ENCODE measurements at regions not wholly inside any gene's neighbourhood (a gene's known extent, or its start where the extent isn't known, plus 50 kb on each side); places are given as distances from the start of the nearest gene placed in this dataset.

DNA sequence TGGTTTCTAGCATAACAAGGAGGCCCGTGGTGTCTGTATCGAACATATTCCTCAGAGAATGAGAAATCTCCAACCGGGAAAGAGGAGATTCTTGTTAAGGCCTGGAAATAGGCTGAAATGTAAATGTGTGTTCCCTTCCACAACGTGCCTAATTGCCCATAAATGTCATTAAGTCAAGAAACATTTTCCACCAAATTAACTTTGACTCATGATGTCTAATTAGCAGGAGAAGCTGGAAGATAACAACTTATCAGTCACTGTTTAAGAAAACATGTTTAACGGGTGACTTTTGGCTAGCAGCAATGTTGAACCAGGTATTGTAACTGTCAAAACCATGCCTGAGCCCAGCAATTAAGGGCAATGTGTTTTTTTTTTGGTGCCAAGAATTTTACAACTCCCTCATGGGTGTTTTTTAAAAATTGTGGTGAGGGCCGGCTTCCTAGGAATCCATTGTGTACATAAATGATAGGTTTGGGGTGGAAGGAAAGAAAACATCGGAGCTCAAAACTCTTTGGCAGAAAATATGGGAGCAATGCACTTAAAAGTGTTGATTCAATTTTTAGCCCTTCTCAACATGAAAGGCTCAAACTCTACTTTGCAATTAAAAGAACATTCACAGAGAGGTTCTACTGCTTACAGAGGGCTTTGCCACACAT lies 67.0 kb downstream of the OLIG1 start:
- no peaks in the 10 kb centered on the region for H4K20me1 ChIP-seq (ENCODE audit: insufficient read depth, low read length)
- no peak overlapping the region for H3K9ac ChIP-seq (ENCODE audit: low read depth, low read length)
- no peaks in the 10 kb centered on the region for H3K79me2 ChIP-seq (ENCODE audit: insufficient read depth, low read length)
- no peaks in the 10 kb centered on the region for H3K4me1 ChIP-seq (ENCODE audit: insufficient read depth, low read length)
- no peak overlapping the region for H3K27ac ChIP-seq (ENCODE audit: low read length)
- DNase-seq (no peak), ATAC-seq (ENCODE audit: insufficient read depth, low read depth) (no peak)
- peaks cover 9% of the 10 kb centered on the region for H3K27me3 ChIP-seq (ENCODE audit: insufficient read depth, low read length, poor library complexity)
- TF ChIP-seq EZH2 (IDR thresholded peaks at IDR 0.05; ENCODE audit: borderline replicate concordance, low read depth, low read length, severe bottlenecking) = no peak
- TF ChIP-seq, protein P1, sequence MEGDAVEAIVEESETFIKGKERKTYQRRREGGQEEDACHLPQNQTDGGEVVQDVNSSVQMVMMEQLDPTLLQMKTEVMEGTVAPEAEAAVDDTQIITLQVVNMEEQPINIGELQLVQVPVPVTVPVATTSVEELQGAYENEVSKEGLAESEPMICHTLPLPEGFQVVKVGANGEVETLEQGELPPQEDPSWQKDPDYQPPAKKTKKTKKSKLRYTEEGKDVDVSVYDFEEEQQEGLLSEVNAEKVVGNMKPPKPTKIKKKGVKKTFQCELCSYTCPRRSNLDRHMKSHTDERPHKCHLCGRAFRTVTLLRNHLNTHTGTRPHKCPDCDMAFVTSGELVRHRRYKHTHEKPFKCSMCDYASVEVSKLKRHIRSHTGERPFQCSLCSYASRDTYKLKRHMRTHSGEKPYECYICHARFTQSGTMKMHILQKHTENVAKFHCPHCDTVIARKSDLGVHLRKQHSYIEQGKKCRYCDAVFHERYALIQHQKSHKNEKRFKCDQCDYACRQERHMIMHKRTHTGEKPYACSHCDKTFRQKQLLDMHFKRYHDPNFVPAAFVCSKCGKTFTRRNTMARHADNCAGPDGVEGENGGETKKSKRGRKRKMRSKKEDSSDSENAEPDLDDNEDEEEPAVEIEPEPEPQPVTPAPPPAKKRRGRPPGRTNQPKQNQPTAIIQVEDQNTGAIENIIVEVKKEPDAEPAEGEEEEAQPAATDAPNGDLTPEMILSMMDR (IDR thresholded peaks at IDR 0.05; ENCODE audit: borderline replicate concordance, extremely low read depth, low read length, poor library complexity, severe bottlenecking) = no peak
- no peaks in the 10 kb centered on the region for H3K9me3 ChIP-seq (ENCODE audit: insufficient read depth, low read length, severe bottlenecking)
- no peaks in the 10 kb centered on the region for H3K36me3 ChIP-seq (ENCODE audit: insufficient read depth, low read length)
- H3K4me3 ChIP-seq (ENCODE audit: low read depth in 1 of 2, low read length in 2 of 2) = no peak overlapping the region
- 0 out of 2 replicates have a peak overlapping the region, but pooled peaks have one; percentile 31 for H2AFZ ChIP-seq (ENCODE audit: low read depth, low read length)
- no peak overlapping the region for H3K4me2 ChIP-seq (ENCODE audit: insufficient read depth, low read length)

DNA sequence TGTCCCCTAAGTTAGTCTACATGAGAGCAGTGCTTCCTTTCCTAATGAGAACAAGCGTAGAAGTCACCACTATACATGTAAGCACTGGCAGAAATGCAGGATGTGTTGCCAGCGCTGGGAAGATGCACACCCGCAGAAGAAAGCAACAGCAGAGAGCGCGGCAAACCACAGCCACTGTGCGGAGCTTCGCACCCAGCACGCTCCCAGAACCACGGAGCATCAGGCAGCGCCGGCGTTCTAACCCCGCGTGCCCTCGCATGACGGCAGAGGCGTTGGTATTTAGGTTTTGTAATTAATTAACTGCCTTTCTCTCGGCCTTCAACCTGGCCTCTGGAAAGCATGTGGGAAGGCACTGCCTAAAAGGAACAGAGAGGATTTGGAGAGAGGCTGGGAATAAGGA lies 69.1 kb downstream of the OLIG1 start:
- Histone ChIP-seq H4K20me1 (ENCODE audit: insufficient read depth, low read length) (no peaks in the 10 kb centered on the region), H3K27me3 (ENCODE audit: insufficient read depth, low read length, poor library complexity) (peaks cover 9% of the 10 kb centered on the region), H3K36me3 (ENCODE audit: insufficient read depth, low read length) (no peaks in the 10 kb centered on the region), H3K4me2 (ENCODE audit: insufficient read depth, low read length) (no peak overlapping the region), H3K27ac (ENCODE audit: low read length) (no peak overlapping the region), H3K9ac (ENCODE audit: low read depth, low read length) (no peak overlapping the region), H3K4me1 (ENCODE audit: insufficient read depth, low read length) (no peaks in the 10 kb centered on the region), H3K4me3 (ENCODE audit: low read depth in 1 of 2, low read length in 2 of 2) (no peak overlapping the region), H2AFZ (ENCODE audit: low read depth, low read length) (no peak overlapping the region), H3K9me3 (ENCODE audit: insufficient read depth, low read length, severe bottlenecking) (no peaks in the 10 kb centered on the region), H3K79me2 (ENCODE audit: insufficient read depth, low read length) (no peaks in the 10 kb centered on the region)
- TF ChIP-seq, protein P1 (IDR thresholded peaks at IDR 0.05; ENCODE audit: borderline replicate concordance, extremely low read depth, low read length, poor library complexity, severe bottlenecking) = no peak
- TF ChIP-seq EZH2 (IDR thresholded peaks at IDR 0.05; ENCODE audit: borderline replicate concordance, low read depth, low read length, severe bottlenecking) = no peak
- no peak for ATAC-seq (ENCODE audit: insufficient read depth, low read depth)
- no peak for DNase-seq

DNA sequence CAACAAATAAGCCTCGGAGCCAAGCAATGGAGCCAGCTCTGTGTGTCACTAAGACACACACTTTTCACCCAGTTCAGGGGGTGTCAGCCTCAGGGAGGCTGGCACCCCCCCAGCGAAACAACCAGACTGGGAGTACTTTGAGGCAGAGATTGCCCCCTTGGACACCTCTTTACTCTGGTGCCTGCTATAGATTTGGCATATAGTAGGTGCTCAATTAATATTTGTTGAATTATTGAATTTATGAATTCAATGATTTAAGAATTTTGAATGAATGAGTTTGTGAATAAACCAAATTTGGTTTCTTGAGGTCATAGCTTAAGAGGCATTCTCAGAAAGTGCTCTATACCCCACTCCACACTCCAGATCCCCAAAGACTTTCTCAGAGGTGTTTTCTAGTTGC lies 70.3 kb downstream of the OLIG1 start:
- H3K79me2 ChIP-seq (ENCODE audit: insufficient read depth, low read length) = no peaks in the 10 kb centered on the region
- no peaks in the 10 kb centered on the region for H3K9me3 ChIP-seq (ENCODE audit: insufficient read depth, low read length, severe bottlenecking)
- no peak overlapping the region for H3K9ac ChIP-seq (ENCODE audit: low read depth, low read length)
- H3K4me3 ChIP-seq (ENCODE audit: low read depth in 1 of 2, low read length in 2 of 2) = no peak overlapping the region
- H3K36me3 ChIP-seq (ENCODE audit: insufficient read depth, low read length) = no peaks in the 10 kb centered on the region
- H3K4me2 ChIP-seq (ENCODE audit: insufficient read depth, low read length) = no peak overlapping the region
- DNase-seq (no peak), ATAC-seq (ENCODE audit: insufficient read depth, low read depth) (no peak)
- no peak overlapping the region for H2AFZ ChIP-seq (ENCODE audit: low read depth, low read length)
- peaks cover 9% of the 10 kb centered on the region for H3K27me3 ChIP-seq (ENCODE audit: insufficient read depth, low read length, poor library complexity)
- no peaks in the 10 kb centered on the region for H3K4me1 ChIP-seq (ENCODE audit: insufficient read depth, low read length)
- H3K27ac ChIP-seq (ENCODE audit: low read length) = no peak overlapping the region
- no peak for TF ChIP-seq EZH2 (IDR thresholded peaks at IDR 0.05; ENCODE audit: borderline replicate concordance, low read depth, low read length, severe bottlenecking)
- TF ChIP-seq, protein P1 (IDR thresholded peaks at IDR 0.05; ENCODE audit: borderline replicate concordance, extremely low read depth, low read length, poor library complexity, severe bottlenecking) = no peak
- no peaks in the 10 kb centered on the region for H4K20me1 ChIP-seq (ENCODE audit: insufficient read depth, low read length)

All from DND-41 (cell line).